ENCODE measurements at regions not wholly inside any gene's neighbourhood (a gene's known extent, or its start where the extent isn't known, plus 50 kb on each side); places are given as distances from the start of the nearest gene placed in this dataset.

- TF ChIP-seq, protein P1, sequence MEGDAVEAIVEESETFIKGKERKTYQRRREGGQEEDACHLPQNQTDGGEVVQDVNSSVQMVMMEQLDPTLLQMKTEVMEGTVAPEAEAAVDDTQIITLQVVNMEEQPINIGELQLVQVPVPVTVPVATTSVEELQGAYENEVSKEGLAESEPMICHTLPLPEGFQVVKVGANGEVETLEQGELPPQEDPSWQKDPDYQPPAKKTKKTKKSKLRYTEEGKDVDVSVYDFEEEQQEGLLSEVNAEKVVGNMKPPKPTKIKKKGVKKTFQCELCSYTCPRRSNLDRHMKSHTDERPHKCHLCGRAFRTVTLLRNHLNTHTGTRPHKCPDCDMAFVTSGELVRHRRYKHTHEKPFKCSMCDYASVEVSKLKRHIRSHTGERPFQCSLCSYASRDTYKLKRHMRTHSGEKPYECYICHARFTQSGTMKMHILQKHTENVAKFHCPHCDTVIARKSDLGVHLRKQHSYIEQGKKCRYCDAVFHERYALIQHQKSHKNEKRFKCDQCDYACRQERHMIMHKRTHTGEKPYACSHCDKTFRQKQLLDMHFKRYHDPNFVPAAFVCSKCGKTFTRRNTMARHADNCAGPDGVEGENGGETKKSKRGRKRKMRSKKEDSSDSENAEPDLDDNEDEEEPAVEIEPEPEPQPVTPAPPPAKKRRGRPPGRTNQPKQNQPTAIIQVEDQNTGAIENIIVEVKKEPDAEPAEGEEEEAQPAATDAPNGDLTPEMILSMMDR (IDR thresholded peaks at IDR 0.05): no peak
- no peak for TF ChIP-seq POLR2A (IDR thresholded peaks at IDR 0.05)
Measured at GRCh38 chr12:130263025-130263424, 74.7 kb upstream of the PIWIL1 start.
